Neural progenitor cell (in vitro differentiated cells): ENCODE measurements at regions not wholly inside any gene's neighbourhood (a gene's known extent, or its start where the extent isn't known, plus 50 kb on each side); places are given as distances from the start of the nearest gene placed in this dataset.

ENCODE experiments used
- EZH2 ChIP-seq: fragments of 200-600 bp; sonication (generic); IDR thresholded peaks from 2 replicates; pipeline ENCODE4 v1.6.1; 2017; ENCODE audit warnings: antibody characterized with exemption, mild to moderate bottlenecking, moderate library complexity
- EZH2phosphoT487 ChIP-seq: fragments of 200-600 bp; sonication (generic); IDR thresholded peaks from 2 replicates; pipeline ENCODE4 v1.6.1; 2017; ENCODE audit warnings: antibody characterized with exemption
- TF ChIP-seq, protein P1 (sequence below): fragments of 200-600 bp; sonication (generic); IDR thresholded peaks from 2 replicates; pipeline ENCODE4 v1.5.1; 2017; ENCODE audit warnings: antibody characterized with exemption, mild to moderate bottlenecking

DNA sequence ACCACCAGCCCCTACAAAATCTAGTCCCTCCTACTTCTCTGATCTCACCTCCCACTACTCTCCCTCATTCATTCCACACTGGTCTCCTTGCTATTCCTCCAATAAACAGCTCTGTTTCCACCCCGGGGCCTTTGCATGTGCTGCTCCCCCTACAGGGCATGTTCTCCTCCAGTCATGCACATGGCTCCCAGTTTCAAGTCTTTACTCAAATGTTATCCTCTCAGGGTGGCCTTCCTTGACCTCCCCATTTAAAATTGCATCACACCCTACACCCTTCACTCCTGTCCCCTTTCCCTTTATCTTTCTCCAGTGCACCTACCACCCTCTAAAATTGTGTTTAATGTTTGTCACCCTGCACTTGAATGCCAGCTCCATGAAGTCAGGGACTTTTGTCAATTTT lies 174.5 kb downstream of the MRPL14 start:
- TF ChIP-seq, protein P1, sequence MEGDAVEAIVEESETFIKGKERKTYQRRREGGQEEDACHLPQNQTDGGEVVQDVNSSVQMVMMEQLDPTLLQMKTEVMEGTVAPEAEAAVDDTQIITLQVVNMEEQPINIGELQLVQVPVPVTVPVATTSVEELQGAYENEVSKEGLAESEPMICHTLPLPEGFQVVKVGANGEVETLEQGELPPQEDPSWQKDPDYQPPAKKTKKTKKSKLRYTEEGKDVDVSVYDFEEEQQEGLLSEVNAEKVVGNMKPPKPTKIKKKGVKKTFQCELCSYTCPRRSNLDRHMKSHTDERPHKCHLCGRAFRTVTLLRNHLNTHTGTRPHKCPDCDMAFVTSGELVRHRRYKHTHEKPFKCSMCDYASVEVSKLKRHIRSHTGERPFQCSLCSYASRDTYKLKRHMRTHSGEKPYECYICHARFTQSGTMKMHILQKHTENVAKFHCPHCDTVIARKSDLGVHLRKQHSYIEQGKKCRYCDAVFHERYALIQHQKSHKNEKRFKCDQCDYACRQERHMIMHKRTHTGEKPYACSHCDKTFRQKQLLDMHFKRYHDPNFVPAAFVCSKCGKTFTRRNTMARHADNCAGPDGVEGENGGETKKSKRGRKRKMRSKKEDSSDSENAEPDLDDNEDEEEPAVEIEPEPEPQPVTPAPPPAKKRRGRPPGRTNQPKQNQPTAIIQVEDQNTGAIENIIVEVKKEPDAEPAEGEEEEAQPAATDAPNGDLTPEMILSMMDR = peak; percentile 4
- TF ChIP-seq EZH2phosphoT487 = no peak
- TF ChIP-seq EZH2 = no peak
